Breast epithelium (tissue), 4 donors: ENCODE measurements at regions not wholly inside any gene's neighbourhood (a gene's known extent, or its start where the extent isn't known, plus 50 kb on each side); places are given as distances from the start of the nearest gene placed in this dataset.
"Not testable (repeated sequence)": the region's sequence is repeated elsewhere in the genome, so short reads cannot be mapped to it uniquely, and the experiment has no call there.

Experiments
- DNase-seq, 2 donors: peaks; one replicate each; pipeline ENCODE4 v3.0.0-alpha.2; 2019; ENCODE audit warnings: low spot score in 2 of 2
- H3K27ac ChIP-seq, 2 donors: fragments of 200-600 bp; sonication (generic) in 1 of 2; one replicate each; pipeline ENCODE4 v1.5.1; 2016 to 2019; ENCODE audit warnings: mild to moderate bottlenecking in 1 of 2
- H3K27me3 ChIP-seq, 2 donors: fragments of 200-600 bp; sonication (generic) in 1 of 2; one replicate each; pipeline versions ENCODE4 v1.5.1 to v1.6.0; 2017 to 2019; ENCODE audit warnings: control low read depth in 1 of 2, mild to moderate bottlenecking in 1 of 2
- H3K36me3 ChIP-seq: fragments of 200-600 bp; one replicate; pipeline ENCODE4 v1.5.1; 2019
- H3K4me1 ChIP-seq, 2 donors: fragments of 200-600 bp; sonication (generic); one replicate each; pipeline ENCODE4 v1.5.1; 2016 to 2019; ENCODE audit warnings: control low read depth in 1 of 2
- H3K4me3 ChIP-seq, 3 donors: fragments of 200-600 bp; sonication (generic); 1 replicate in 2 of 3; 2 replicates in 1 of 3; pipeline ENCODE4 v1.5.1; 2016 to 2019; ENCODE audit warnings: mild to moderate bottlenecking in 3 of 3, moderate library complexity in 2 of 3
- H3K9me3 ChIP-seq, 2 donors: fragments of 200-600 bp; sonication (generic) in 1 of 2; one replicate each; pipeline ENCODE4 v1.5.1; 2016 to 2019; ENCODE audit warnings: control low read depth in 1 of 2
- POLR2A ChIP-seq: fragments of 450-650 bp; IDR thresholded peaks from one replicate; pipeline ENCODE4 v1.6.1; 2016; ENCODE audit warnings: antibody characterized with exemption, mild to moderate bottlenecking, moderate library complexity
- POLR2AphosphoS5 ChIP-seq, 3 donors: sonication (generic); formaldehyde crosslinking; IDR thresholded peaks; one replicate each; pipeline ENCODE4 v1.6.1; 2017; ENCODE audit warnings: antibody characterized with exemption in 3 of 3
- intact Hi-C: fragments of 100-400 bp; cut with DNase I; formaldehyde crosslinking; loops from one replicate; pipeline ENCODE4 v1.15.1; 2023; ENCODE audit warnings: low total_unique reads
- TF ChIP-seq, protein P1 (sequence below), 3 donors: fragments of 450-650 bp; IDR thresholded peaks; one replicate each; pipeline ENCODE4 v1.5.1; 2016 to 2017; ENCODE audit warnings: antibody characterized with exemption in 3 of 3, mild to moderate bottlenecking in 3 of 3, moderate library complexity in 3 of 3

GRCh38 chr6:11943060-11943459, 69.1 kb upstream of the HIVEP1 start:
- H3K9me3 ChIP-seq = no peaks in the 10 kb centered on the region
- TF ChIP-seq POLR2AphosphoS5 (IDR thresholded peaks at IDR 0.05) (no peak), POLR2A (no peak)
- TF ChIP-seq, protein P1, sequence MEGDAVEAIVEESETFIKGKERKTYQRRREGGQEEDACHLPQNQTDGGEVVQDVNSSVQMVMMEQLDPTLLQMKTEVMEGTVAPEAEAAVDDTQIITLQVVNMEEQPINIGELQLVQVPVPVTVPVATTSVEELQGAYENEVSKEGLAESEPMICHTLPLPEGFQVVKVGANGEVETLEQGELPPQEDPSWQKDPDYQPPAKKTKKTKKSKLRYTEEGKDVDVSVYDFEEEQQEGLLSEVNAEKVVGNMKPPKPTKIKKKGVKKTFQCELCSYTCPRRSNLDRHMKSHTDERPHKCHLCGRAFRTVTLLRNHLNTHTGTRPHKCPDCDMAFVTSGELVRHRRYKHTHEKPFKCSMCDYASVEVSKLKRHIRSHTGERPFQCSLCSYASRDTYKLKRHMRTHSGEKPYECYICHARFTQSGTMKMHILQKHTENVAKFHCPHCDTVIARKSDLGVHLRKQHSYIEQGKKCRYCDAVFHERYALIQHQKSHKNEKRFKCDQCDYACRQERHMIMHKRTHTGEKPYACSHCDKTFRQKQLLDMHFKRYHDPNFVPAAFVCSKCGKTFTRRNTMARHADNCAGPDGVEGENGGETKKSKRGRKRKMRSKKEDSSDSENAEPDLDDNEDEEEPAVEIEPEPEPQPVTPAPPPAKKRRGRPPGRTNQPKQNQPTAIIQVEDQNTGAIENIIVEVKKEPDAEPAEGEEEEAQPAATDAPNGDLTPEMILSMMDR (IDR thresholded peaks at IDR 0.05) = no peak
- intact Hi-C loops = no loop called here
- no peaks in the 10 kb centered on the region for H3K4me1 ChIP-seq
- H3K27ac ChIP-seq = peak overlapping the region in 1 of 2 donors; percentile 30
- no peaks in the 10 kb centered on the region for H3K36me3 ChIP-seq
- no peak overlapping the region for H3K4me3 ChIP-seq
- no peaks in the 10 kb centered on the region for H3K27me3 ChIP-seq
- DNase-seq = no peak

DNA sequence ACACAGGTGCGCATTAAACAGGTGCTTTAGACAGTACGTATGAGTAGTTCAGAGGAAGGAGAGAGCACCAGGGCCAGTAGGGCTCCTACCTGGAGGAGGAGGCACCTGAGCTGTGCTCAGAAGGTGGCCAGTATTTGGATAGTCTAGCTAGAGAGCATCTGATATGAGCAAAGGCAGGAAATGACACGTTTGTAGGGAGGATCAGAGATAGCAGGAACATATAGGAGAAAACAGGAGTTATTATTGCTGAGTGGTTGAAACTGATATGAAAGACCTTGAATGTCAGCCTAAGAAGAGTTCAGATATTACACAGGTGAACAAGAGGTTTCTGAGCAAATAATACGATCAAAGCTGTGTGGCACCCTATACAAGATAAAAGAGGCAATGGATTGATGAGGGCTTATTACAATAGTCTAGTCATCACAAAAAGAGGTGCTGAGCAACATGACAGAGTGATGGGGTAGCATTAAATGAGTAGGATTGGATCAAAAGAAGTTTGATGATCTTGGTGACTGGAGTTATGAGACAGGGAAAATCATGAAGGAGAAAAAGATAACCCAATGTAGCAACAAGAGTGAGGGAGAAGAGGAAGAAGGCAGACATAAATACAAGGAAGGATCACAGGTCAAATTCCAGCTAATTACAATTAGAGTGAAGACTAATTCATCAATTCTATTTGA, 69.8 kb upstream of the HIVEP1 start:
- Histone ChIP-seq H3K27ac (no peak overlapping the region), H3K36me3 (no peaks in the 10 kb centered on the region), H3K4me3 (no peak overlapping the region), H3K27me3 (no peaks in the 10 kb centered on the region), H3K4me1 (no peaks in the 10 kb centered on the region), H3K9me3 (no peaks in the 10 kb centered on the region)
- no peak for DNase-seq
- intact Hi-C loops = no loop called here
- no peak for TF ChIP-seq POLR2A
- no peak for TF ChIP-seq POLR2AphosphoS5 (IDR thresholded peaks at IDR 0.05)
- TF ChIP-seq, protein P1 (IDR thresholded peaks at IDR 0.05) = no peak

DNA sequence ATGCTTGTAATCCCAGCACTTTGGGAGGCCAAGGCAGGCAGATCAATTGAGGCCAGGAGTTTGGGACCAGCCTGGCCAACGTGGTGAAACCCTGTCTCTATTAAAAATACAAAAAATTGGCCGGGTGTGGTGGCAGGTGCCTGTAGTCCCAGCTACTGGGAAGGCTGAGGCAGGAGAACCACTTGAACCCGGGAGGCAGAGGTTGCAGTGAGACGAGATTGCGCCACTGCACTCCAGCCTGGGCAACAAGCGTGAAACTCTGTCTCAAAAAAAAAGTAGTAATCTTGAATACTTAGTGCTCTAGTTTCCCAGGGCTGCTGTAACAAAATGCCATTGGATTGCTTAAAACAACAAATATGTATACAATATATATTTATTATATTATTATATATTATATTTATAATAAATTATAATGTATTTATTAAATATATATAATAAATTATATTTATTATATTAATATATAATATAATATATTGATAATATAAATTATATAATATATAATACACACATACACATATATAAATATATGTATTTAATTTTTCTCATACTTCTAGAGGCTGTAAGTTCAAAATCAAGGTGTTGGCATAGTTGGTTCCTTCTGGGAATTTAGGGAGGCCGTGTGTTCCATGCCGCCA, 71.5 kb upstream of the HIVEP1 start:
- intact Hi-C loops, H3K27ac ChIP-seq, H3K27me3 ChIP-seq, H3K9me3 ChIP-seq, H3K4me3 ChIP-seq, H3K4me1 ChIP-seq, H3K36me3 ChIP-seq, DNase-seq: not testable (repeated sequence)

DNA sequence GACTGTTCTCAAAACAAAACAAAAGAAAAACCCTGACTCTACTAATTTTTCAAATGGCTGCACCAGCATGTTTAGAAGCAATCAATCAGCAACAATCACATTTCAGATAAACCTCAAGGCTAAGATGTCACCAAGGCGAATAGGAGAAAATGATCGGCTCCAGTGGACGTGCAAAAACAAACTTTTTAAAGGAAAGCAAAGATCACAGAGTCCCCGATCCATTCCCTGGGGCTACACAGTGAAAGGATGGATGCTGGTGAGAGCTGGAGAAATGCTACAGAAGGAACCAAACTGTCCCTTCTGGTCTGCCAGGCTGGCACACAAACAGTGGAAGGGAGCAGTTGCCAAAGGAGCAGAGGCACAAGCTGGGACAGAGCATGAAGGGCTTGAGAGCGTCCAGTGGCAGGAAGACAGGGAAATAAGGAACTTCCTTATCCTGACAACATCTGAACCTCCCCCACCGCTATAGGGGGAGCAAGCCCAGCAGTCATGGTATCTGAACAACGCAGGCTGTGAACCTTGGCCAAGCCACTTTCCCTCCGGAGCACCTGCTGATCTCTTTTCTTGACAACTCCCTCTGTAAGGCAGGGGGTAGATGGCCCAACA, 73.7 kb upstream of the HIVEP1 start:
- Histone ChIP-seq H3K4me1 (no peaks in the 10 kb centered on the region), H3K4me3 (peak overlapping the region in 1 of 3 donors; percentile 21), H3K9me3 (no peaks in the 10 kb centered on the region), H3K36me3 (no peaks in the 10 kb centered on the region), H3K27me3 (no peaks in the 10 kb centered on the region), H3K27ac (peak overlapping the region in 1 of 2 donors; percentile 35)
- TF ChIP-seq POLR2AphosphoS5 (IDR thresholded peaks at IDR 0.05) (no peak), POLR2A (no peak)
- DNase-seq = peak in 1 of 2 donors; percentile 29
- intact Hi-C loops = no loop called here

DNA sequence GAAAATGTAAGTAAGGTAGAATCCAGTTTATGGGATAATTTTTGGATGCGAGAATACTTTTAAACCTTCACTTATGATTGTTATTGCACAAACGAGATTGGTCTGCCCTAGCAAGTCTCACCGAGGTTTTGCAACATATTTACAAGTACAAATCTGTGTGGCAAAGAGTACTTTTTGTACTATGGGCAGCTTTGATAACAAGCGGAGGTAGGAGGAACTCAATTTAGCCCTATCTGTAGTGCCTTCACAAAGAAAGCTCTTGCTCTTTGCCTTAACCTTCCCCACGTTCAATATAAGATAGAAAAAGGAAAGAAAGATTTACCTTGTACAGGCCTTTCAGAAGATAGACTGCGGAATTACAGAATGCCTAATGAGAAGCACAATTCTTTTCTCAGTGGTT, 77.5 kb upstream of the HIVEP1 start:
- Histone ChIP-seq H3K36me3 (no peaks in the 10 kb centered on the region), H3K9me3 (no peaks in the 10 kb centered on the region), H3K4me1 (no peaks in the 10 kb centered on the region), H3K4me3 (no peak overlapping the region), H3K27ac (no peak overlapping the region), H3K27me3 (no peaks in the 10 kb centered on the region)
- intact Hi-C loops = no loop called here
- TF ChIP-seq POLR2AphosphoS5 (IDR thresholded peaks at IDR 0.05) = no peak
- no peak for TF ChIP-seq POLR2A
- TF ChIP-seq, protein P1 (IDR thresholded peaks at IDR 0.05) = no peak
- DNase-seq = no peak

DNA sequence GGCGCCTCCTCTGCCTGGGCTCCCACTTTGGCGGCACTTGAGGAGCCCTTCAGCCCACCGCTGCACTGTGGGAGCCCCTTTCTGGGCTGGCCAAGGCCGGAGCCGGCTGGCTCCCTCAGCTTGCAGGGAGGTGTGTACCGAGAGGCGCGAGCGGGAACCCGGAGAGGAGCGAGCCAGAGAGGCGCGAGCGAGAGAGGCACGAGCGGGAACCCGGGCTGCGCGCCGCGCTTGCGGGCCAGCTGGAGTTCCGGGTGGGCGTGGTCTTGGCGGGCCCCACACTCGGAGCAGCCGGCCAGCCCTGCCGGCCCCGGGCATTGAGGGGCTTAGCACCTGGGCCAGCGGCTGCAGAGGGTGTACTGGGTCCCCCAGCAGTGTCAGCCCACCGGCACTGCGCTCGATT, 79.2 kb upstream of the HIVEP1 start:
- H3K4me1 ChIP-seq, intact Hi-C loops, DNase-seq, H3K9me3 ChIP-seq, H3K36me3 ChIP-seq, H3K27me3 ChIP-seq, H3K4me3 ChIP-seq, H3K27ac ChIP-seq: not testable (repeated sequence)
